ENCODE measurements at regions not wholly inside any gene's neighbourhood (a gene's known extent, or its start where the extent isn't known, plus 50 kb on each side); places are given as distances from the start of the nearest gene placed in this dataset.

DNA sequence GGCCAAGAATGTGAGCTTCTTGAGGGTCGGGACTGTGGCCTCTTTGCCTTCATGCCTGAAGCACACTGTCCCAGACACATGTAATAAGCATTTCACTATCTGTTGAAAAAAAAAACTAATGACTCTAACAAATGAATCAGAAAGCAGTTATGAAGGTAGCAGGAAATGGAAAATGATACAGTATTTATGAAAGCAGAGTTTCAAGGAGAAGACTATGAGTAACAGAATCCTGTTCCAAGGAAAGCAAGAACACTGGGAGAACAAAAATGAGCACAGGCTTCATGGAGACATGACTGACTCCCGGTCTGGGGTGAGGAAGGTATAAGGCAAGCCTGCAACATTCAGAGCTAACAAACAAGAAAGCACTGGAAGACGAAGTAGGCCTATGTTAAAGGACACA, 190.8 kb downstream of the RNF152 start:
- TF ChIP-seq, protein P1, sequence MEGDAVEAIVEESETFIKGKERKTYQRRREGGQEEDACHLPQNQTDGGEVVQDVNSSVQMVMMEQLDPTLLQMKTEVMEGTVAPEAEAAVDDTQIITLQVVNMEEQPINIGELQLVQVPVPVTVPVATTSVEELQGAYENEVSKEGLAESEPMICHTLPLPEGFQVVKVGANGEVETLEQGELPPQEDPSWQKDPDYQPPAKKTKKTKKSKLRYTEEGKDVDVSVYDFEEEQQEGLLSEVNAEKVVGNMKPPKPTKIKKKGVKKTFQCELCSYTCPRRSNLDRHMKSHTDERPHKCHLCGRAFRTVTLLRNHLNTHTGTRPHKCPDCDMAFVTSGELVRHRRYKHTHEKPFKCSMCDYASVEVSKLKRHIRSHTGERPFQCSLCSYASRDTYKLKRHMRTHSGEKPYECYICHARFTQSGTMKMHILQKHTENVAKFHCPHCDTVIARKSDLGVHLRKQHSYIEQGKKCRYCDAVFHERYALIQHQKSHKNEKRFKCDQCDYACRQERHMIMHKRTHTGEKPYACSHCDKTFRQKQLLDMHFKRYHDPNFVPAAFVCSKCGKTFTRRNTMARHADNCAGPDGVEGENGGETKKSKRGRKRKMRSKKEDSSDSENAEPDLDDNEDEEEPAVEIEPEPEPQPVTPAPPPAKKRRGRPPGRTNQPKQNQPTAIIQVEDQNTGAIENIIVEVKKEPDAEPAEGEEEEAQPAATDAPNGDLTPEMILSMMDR (IDR thresholded peaks at IDR 0.05; ENCODE audit: low read depth, low read length) = no peak
- Histone ChIP-seq H3K9me3 (ENCODE audit: severe bottlenecking) (peaks cover 3% of the 10 kb centered on the region), H3K36me3 (no peaks in the 10 kb centered on the region), H3K27ac (no peak overlapping the region), H3K27me3 (ENCODE audit: insufficient read depth, low read depth, severe bottlenecking) (no peaks in the 10 kb centered on the region), H3K4me3 (ENCODE audit: low read depth, low read length) (no peak overlapping the region)
- no peak for DNase-seq

DNA sequence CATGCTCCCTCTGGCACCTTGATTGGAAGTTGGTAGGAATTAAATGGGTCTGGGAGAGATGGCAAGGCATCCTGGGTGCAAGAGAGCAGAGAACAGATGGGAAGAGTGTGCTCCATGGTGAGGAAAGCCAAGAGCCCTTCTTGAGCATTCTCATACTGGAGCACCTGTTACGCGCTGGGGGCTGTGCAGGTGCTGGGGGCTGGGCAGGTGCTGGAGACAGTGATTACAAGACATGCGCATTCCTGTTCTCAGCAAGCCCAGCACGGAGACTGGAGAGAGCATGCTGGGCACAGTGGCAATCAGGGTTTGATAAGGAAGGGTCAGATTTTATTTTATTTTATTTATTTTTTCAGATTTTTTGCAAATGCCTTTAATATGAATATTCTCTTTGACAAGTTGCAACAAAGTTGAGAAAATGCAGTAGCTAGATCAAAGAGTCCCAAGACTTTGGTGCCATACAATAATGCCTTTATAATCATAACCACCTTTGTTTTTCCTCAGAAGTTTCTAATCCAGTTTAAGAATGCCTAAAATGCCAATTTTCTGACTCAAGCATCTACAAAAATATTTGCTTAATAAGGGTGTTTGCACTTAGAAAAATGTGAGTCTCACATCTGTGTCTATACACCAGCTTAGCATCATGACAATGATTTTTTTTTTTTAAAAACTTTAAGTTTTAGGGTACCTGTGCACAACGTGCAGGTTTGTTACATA, 193.3 kb downstream of the RNF152 start:
- H3K4me3 ChIP-seq (ENCODE audit: low read depth, low read length) = no peak overlapping the region
- DNase-seq = no peak
- H3K36me3 ChIP-seq = no peaks in the 10 kb centered on the region
- TF ChIP-seq, protein P1 (IDR thresholded peaks at IDR 0.05; ENCODE audit: low read depth, low read length) = no peak
- no peaks in the 10 kb centered on the region for H3K27me3 ChIP-seq (ENCODE audit: insufficient read depth, low read depth, severe bottlenecking)
- H3K9me3 ChIP-seq (ENCODE audit: severe bottlenecking) = peaks cover 7% of the 10 kb centered on the region
- no peak overlapping the region for H3K27ac ChIP-seq

DNA sequence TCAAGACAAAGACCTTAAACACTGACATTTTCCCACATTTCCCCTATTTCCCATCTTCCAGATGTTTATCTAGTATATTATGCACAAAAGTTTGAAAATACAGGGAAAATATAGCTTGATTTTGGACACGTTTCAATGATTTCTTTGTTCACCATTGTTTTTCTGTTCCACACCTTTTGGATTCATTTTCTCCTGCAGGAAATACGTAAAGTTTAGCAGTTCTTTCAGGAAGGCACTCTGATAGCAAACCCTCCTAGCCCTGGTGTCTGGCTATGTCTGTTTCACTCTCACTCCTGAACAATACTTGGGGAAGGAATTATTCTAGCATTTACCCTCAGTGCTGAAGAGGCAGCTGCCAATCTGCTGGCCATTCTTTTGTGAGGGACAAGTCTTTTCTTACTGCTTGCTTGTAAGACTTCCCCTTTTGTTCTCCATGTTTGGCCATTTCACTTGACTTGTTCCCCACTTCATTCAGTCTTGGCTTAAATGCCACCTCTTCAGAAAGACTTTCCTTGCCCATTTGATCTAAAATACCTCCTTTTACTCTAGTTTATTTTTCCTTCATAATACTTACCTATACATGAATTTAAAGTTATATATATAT, 195.4 kb downstream of the RNF152 start:
- TF ChIP-seq, protein P1 (IDR thresholded peaks at IDR 0.05; ENCODE audit: low read depth, low read length) = no peak
- Histone ChIP-seq H3K36me3 (no peaks in the 10 kb centered on the region), H3K27me3 (ENCODE audit: insufficient read depth, low read depth, severe bottlenecking) (no peaks in the 10 kb centered on the region)

DNA sequence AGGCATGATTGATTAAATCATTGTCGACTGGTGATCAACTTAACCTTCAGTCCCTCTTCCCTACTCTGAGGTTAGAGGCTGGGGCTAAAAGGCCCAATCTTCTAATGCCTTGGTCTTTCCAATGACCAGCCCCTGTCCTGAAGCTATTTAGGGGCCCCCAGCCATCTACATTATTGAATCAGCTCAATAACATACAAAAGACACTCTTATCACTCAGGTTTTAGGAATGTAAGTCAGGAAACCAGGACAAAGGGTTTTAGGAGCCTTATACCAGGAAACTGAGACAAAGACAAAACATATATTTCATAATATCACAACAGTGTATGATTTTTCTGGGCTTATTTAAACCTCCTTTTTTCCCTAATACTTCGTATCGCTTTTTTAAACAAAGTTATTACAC, 198.6 kb downstream of the RNF152 start:
- TF ChIP-seq, protein P1 (IDR thresholded peaks at IDR 0.05; ENCODE audit: low read depth, low read length) = no peak

More for the DNA sequence above, 195.4 kb downstream of the RNF152 start:
- Histone ChIP-seq H3K27ac (no peak overlapping the region), H3K4me3 (ENCODE audit: low read depth, low read length) (no peak overlapping the region), H3K9me3 (ENCODE audit: severe bottlenecking) (peaks cover 7% of the 10 kb centered on the region)
- DNase-seq = no peak

DNA sequence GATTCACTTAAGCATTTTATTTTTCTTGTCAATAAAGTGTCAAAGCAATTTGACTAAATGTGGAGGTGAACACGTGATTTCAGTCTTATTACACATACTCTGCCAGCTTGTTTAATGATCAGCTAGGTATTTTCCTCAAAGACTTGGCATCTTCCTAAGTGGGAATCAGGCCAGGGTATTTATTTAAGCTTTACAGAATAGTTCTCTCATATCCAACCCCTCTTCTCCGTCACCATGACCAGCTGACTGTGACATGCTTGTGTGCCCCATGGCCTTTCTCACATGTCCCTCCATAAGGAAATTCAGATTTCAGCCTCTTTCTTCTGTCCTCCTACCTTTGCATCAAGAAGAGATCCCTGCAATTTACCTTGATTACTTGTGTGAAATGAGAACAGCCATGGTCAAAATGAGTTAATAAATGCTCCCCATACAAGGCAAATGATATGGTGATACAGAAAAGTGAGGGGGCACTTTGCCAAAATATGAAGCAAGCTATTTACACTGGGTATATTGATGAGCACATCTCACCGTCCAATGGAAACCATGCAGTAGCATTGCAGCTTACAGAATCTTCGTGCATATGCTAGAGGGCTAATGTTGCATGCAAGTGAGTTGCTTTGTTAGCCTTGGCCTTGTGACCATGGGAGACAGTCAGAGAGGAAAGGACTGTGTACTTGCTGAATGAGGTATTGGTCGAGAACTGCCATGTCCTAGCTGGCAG, 202.2 kb downstream of the RNF152 start:
- Histone ChIP-seq H3K36me3 (no peaks in the 10 kb centered on the region), H3K27me3 (ENCODE audit: insufficient read depth, low read depth, severe bottlenecking) (no peaks in the 10 kb centered on the region), H3K4me3 (ENCODE audit: low read depth, low read length) (no peak overlapping the region), H3K9me3 (ENCODE audit: severe bottlenecking) (peaks cover 4% of the 10 kb centered on the region), H3K27ac (no peak overlapping the region)
- DNase-seq = no peak
- TF ChIP-seq, protein P1 (IDR thresholded peaks at IDR 0.05; ENCODE audit: low read depth, low read length) = no peak

More for the DNA sequence above, 198.6 kb downstream of the RNF152 start:
- Histone ChIP-seq H3K36me3 (no peaks in the 10 kb centered on the region), H3K9me3 (ENCODE audit: severe bottlenecking) (peaks cover 4% of the 10 kb centered on the region), H3K27ac (no peak overlapping the region), H3K27me3 (ENCODE audit: insufficient read depth, low read depth, severe bottlenecking) (no peaks in the 10 kb centered on the region), H3K4me3 (ENCODE audit: low read depth, low read length) (no peak overlapping the region)
- DNase-seq = no peak

Measured in WERI-Rb-1 (cell line).